ENCODE measurements at regions not wholly inside any gene's neighbourhood (a gene's known extent, or its start where the extent isn't known, plus 50 kb on each side); places are given as distances from the start of the nearest gene placed in this dataset.

DNA sequence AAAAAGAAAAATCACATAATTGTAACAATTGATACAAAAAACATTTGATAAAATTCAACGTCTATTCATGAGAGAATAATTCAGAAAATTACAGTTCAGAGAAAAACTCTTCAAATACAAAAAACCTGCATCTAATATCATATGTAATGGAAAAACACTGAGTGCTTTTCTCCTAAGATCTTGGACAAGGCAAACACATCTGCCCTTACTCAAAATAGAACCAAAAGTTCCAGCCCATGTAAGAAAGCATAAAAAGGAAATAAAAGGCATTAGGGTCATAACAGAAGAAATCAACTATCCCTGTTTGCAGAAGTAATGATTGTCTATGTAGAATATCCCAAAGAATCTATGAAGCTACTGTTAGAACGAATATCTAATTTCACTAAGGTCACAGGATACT, 721.4 kb downstream of the RFPL4B start:
- TF ChIP-seq SIN3A (IDR thresholded peaks at IDR 0.05; ENCODE audit: low read depth) (no peak), YY1 (IDR thresholded peaks at IDR 0.05; ENCODE audit: extremely low read depth, insufficient replicate concordance, low read depth, low read length) (no peak), ELF1 (IDR thresholded peaks at IDR 0.05; ENCODE audit: borderline replicate concordance, low read depth) (no peak), EZH2 (IDR thresholded peaks at IDR 0.05) (no peak), EZH2phosphoT487 (IDR thresholded peaks at IDR 0.05; ENCODE audit: borderline replicate concordance) (no peak), ZFX (IDR thresholded peaks at IDR 0.05) (no peak), POLR2AphosphoS5 (IDR thresholded peaks at IDR 0.05; ENCODE audit: low read depth, low read length) (no peak), ZNF274 (IDR thresholded peaks at IDR 0.05; ENCODE audit: low read depth, low read length) (no peak), POLR2A (IDR thresholded peaks at IDR 0.05; ENCODE audit: borderline replicate concordance, extremely low read depth, insufficient read depth, insufficient read length) (no peak)
- TF ChIP-seq, protein P1, sequence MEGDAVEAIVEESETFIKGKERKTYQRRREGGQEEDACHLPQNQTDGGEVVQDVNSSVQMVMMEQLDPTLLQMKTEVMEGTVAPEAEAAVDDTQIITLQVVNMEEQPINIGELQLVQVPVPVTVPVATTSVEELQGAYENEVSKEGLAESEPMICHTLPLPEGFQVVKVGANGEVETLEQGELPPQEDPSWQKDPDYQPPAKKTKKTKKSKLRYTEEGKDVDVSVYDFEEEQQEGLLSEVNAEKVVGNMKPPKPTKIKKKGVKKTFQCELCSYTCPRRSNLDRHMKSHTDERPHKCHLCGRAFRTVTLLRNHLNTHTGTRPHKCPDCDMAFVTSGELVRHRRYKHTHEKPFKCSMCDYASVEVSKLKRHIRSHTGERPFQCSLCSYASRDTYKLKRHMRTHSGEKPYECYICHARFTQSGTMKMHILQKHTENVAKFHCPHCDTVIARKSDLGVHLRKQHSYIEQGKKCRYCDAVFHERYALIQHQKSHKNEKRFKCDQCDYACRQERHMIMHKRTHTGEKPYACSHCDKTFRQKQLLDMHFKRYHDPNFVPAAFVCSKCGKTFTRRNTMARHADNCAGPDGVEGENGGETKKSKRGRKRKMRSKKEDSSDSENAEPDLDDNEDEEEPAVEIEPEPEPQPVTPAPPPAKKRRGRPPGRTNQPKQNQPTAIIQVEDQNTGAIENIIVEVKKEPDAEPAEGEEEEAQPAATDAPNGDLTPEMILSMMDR (IDR thresholded peaks at IDR 0.05 in 2 of 3, conservative IDR thresholded peaks at IDR 0.05 in 1 of 3; ENCODE audit: borderline replicate concordance in 1 of 3, insufficient read depth in 1 of 3, low read depth in 2 of 3, low read length in 2 of 3) = no peak
- TF ChIP-seq, protein P2, sequence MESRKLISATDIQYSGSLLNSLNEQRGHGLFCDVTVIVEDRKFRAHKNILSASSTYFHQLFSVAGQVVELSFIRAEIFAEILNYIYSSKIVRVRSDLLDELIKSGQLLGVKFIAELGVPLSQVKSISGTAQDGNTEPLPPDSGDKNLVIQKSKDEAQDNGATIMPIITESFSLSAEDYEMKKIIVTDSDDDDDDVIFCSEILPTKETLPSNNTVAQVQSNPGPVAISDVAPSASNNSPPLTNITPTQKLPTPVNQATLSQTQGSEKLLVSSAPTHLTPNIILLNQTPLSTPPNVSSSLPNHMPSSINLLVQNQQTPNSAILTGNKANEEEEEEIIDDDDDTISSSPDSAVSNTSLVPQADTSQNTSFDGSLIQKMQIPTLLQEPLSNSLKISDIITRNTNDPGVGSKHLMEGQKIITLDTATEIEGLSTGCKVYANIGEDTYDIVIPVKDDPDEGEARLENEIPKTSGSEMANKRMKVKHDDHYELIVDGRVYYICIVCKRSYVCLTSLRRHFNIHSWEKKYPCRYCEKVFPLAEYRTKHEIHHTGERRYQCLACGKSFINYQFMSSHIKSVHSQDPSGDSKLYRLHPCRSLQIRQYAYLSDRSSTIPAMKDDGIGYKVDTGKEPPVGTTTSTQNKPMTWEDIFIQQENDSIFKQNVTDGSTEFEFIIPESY (IDR thresholded peaks at IDR 0.05; ENCODE audit: extremely low read depth, insufficient replicate concordance, low read length) = no peak
- TF ChIP-seq, protein P3, sequence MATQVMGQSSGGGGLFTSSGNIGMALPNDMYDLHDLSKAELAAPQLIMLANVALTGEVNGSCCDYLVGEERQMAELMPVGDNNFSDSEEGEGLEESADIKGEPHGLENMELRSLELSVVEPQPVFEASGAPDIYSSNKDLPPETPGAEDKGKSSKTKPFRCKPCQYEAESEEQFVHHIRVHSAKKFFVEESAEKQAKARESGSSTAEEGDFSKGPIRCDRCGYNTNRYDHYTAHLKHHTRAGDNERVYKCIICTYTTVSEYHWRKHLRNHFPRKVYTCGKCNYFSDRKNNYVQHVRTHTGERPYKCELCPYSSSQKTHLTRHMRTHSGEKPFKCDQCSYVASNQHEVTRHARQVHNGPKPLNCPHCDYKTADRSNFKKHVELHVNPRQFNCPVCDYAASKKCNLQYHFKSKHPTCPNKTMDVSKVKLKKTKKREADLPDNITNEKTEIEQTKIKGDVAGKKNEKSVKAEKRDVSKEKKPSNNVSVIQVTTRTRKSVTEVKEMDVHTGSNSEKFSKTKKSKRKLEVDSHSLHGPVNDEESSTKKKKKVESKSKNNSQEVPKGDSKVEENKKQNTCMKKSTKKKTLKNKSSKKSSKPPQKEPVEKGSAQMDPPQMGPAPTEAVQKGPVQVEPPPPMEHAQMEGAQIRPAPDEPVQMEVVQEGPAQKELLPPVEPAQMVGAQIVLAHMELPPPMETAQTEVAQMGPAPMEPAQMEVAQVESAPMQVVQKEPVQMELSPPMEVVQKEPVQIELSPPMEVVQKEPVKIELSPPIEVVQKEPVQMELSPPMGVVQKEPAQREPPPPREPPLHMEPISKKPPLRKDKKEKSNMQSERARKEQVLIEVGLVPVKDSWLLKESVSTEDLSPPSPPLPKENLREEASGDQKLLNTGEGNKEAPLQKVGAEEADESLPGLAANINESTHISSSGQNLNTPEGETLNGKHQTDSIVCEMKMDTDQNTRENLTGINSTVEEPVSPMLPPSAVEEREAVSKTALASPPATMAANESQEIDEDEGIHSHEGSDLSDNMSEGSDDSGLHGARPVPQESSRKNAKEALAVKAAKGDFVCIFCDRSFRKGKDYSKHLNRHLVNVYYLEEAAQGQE (IDR thresholded peaks at IDR 0.05; ENCODE audit: low read depth) = no peak
- TF ChIP-seq, protein P4, sequence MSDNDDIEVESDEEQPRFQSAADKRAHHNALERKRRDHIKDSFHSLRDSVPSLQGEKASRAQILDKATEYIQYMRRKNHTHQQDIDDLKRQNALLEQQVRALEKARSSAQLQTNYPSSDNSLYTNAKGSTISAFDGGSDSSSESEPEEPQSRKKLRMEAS (IDR thresholded peaks at IDR 0.05) = no peak
